ENCODE measurements at regions not wholly inside any gene's neighbourhood (a gene's known extent, or its start where the extent isn't known, plus 50 kb on each side); places are given as distances from the start of the nearest gene placed in this dataset.

GRCh38 chr17:5861854-5862253 is 208.3 kb upstream of the WSCD1 start:
- Mint-ChIP-seq H3K4me3 (no peak overlapping the region), H3K4me1 (ENCODE audit: low read depth) (no peaks in the 10 kb centered on the region), H3K27me3 (ENCODE audit: insufficient read depth) (peaks cover 7% of the 10 kb centered on the region), H3K9me3 (no peaks in the 10 kb centered on the region), H3K27ac (no peak overlapping the region), H3K36me3 (ENCODE audit: low read depth) (no peaks in the 10 kb centered on the region)
- intact Hi-C loops (cut with micrococcal nuclease): no loop called here
- DNase-seq (ENCODE audit: low spot score): no peak

- Mint-ChIP-seq H3K27ac (no peak overlapping the region), H3K4me3 (no peak overlapping the region)
Observed at GRCh38 chr17:5862395-5862794, 207.8 kb upstream of the WSCD1 start.

GRCh38 chr17:5864741-5865657 is 205.2 kb upstream of the WSCD1 start:
- no peaks in the 10 kb centered on the region for H3K4me1 Mint-ChIP-seq (ENCODE audit: low read depth)
- no peak overlapping the region for H3K4me3 Mint-ChIP-seq
- intact Hi-C loops (cut with micrococcal nuclease): no loop called here
- no peak for DNase-seq (ENCODE audit: low spot score)
- no peak overlapping the region for H3K27ac Mint-ChIP-seq
- H3K27me3 Mint-ChIP-seq (ENCODE audit: insufficient read depth): peaks cover 4% of the 10 kb centered on the region
- H3K9me3 Mint-ChIP-seq: no peaks in the 10 kb centered on the region
- H3K36me3 Mint-ChIP-seq (ENCODE audit: low read depth): no peaks in the 10 kb centered on the region

More at GRCh38 chr17:5862395-5862794, 207.8 kb upstream of the WSCD1 start:
- Mint-ChIP-seq H3K36me3 (ENCODE audit: low read depth) (no peaks in the 10 kb centered on the region), H3K4me1 (ENCODE audit: low read depth) (no peaks in the 10 kb centered on the region), H3K9me3 (no peaks in the 10 kb centered on the region), H3K27me3 (ENCODE audit: insufficient read depth) (peaks cover 8% of the 10 kb centered on the region)
- no peak for DNase-seq (ENCODE audit: low spot score)
- intact Hi-C loops (cut with micrococcal nuclease): no loop called here

- no peak overlapping the region for H3K4me3 Mint-ChIP-seq
Observed at GRCh38 chr17:5866978-5867377, 203.2 kb upstream of the WSCD1 start.

GRCh38 chr17:5869041-5869745 is 201.0 kb upstream of the WSCD1 start:
- no peak for DNase-seq (ENCODE audit: low spot score)
- intact Hi-C loops (cut with micrococcal nuclease): no loop called here
- H3K27me3 Mint-ChIP-seq (ENCODE audit: insufficient read depth): peaks cover 3% of the 10 kb centered on the region
- no peaks in the 10 kb centered on the region for H3K9me3 Mint-ChIP-seq
- no peaks in the 10 kb centered on the region for H3K4me1 Mint-ChIP-seq (ENCODE audit: low read depth)
- H3K36me3 Mint-ChIP-seq (ENCODE audit: low read depth): no peaks in the 10 kb centered on the region
- H3K4me3 Mint-ChIP-seq: no peak overlapping the region
- no peak overlapping the region for H3K27ac Mint-ChIP-seq

More at GRCh38 chr17:5866978-5867377, 203.2 kb upstream of the WSCD1 start:
- no peaks in the 10 kb centered on the region for H3K9me3 Mint-ChIP-seq
- H3K4me1 Mint-ChIP-seq (ENCODE audit: low read depth): no peaks in the 10 kb centered on the region
- DNase-seq (ENCODE audit: low spot score): no peak
- no peak overlapping the region for H3K27ac Mint-ChIP-seq
- intact Hi-C loops (cut with micrococcal nuclease): no loop called here
- no peaks in the 10 kb centered on the region for H3K36me3 Mint-ChIP-seq (ENCODE audit: low read depth)
- peaks cover 4% of the 10 kb centered on the region for H3K27me3 Mint-ChIP-seq (ENCODE audit: insufficient read depth)

- DNase-seq (ENCODE audit: low spot score): no peak
- Mint-ChIP-seq H3K27ac (no peak overlapping the region), H3K4me1 (ENCODE audit: low read depth) (no peaks in the 10 kb centered on the region), H3K36me3 (ENCODE audit: low read depth) (no peaks in the 10 kb centered on the region), H3K27me3 (ENCODE audit: insufficient read depth) (peaks cover 3% of the 10 kb centered on the region), H3K9me3 (no peaks in the 10 kb centered on the region), H3K4me3 (no peak overlapping the region)
- intact Hi-C loops (cut with micrococcal nuclease): no loop called here
Observed at GRCh38 chr17:5870231-5870953, 199.8 kb upstream of the WSCD1 start.

GRCh38 chr17:5871666-5872065 is 198.5 kb upstream of the WSCD1 start:
- intact Hi-C loops (cut with micrococcal nuclease): no loop called here
- Mint-ChIP-seq H3K4me3 (no peak overlapping the region), H3K27ac (no peak overlapping the region), H3K9me3 (no peaks in the 10 kb centered on the region), H3K36me3 (ENCODE audit: low read depth) (no peaks in the 10 kb centered on the region), H3K4me1 (ENCODE audit: low read depth) (no peaks in the 10 kb centered on the region), H3K27me3 (ENCODE audit: insufficient read depth) (peaks cover 3% of the 10 kb centered on the region)
- no peak for DNase-seq (ENCODE audit: low spot score)

- Mint-ChIP-seq H3K4me1 (ENCODE audit: low read depth) (no peaks in the 10 kb centered on the region), H3K4me3 (no peak overlapping the region), H3K27ac (no peak overlapping the region), H3K27me3 (ENCODE audit: insufficient read depth) (no peaks in the 10 kb centered on the region), H3K9me3 (no peaks in the 10 kb centered on the region), H3K36me3 (ENCODE audit: low read depth) (no peaks in the 10 kb centered on the region)
- no peak for DNase-seq (ENCODE audit: low spot score)
- intact Hi-C loops (cut with micrococcal nuclease): no loop called here
Observed at GRCh38 chr17:5872831-5873230, 197.3 kb upstream of the WSCD1 start.

- Mint-ChIP-seq H3K36me3 (ENCODE audit: low read depth) (no peaks in the 10 kb centered on the region), H3K27me3 (ENCODE audit: insufficient read depth) (peaks cover 3% of the 10 kb centered on the region), H3K4me1 (ENCODE audit: low read depth) (no peaks in the 10 kb centered on the region), H3K9me3 (no peaks in the 10 kb centered on the region), H3K27ac (no peak overlapping the region), H3K4me3 (no peak overlapping the region)
- intact Hi-C loops (cut with micrococcal nuclease): no loop called here
- DNase-seq (ENCODE audit: low spot score): no peak
Observed at GRCh38 chr17:5873781-5874180, 196.4 kb upstream of the WSCD1 start.

- Mint-ChIP-seq H3K4me3 (no peak overlapping the region), H3K36me3 (ENCODE audit: low read depth) (no peaks in the 10 kb centered on the region), H3K9me3 (no peaks in the 10 kb centered on the region), H3K4me1 (ENCODE audit: low read depth) (no peaks in the 10 kb centered on the region), H3K27me3 (ENCODE audit: insufficient read depth) (peaks cover 3% of the 10 kb centered on the region), H3K27ac (no peak overlapping the region)
- DNase-seq (ENCODE audit: low spot score): no peak
- intact Hi-C loops (cut with micrococcal nuclease): no loop called here
Observed at GRCh38 chr17:5874486-5874885, 195.7 kb upstream of the WSCD1 start.

- H3K27ac Mint-ChIP-seq: no peak overlapping the region
Observed at GRCh38 chr17:5877366-5877765, 192.8 kb upstream of the WSCD1 start.

GRCh38 chr17:5877948-5878347 is 192.2 kb upstream of the WSCD1 start:
- Mint-ChIP-seq H3K4me1 (ENCODE audit: low read depth) (no peaks in the 10 kb centered on the region), H3K9me3 (no peaks in the 10 kb centered on the region), H3K36me3 (ENCODE audit: low read depth) (no peaks in the 10 kb centered on the region), H3K27ac (no peak overlapping the region), H3K4me3 (no peak overlapping the region), H3K27me3 (ENCODE audit: insufficient read depth) (peaks cover 3% of the 10 kb centered on the region)
- no peak for DNase-seq (ENCODE audit: low spot score)
- intact Hi-C loops (cut with micrococcal nuclease): no loop called here

More at GRCh38 chr17:5877366-5877765, 192.8 kb upstream of the WSCD1 start:
- peaks cover 3% of the 10 kb centered on the region for H3K27me3 Mint-ChIP-seq (ENCODE audit: insufficient read depth)
- H3K9me3 Mint-ChIP-seq: no peaks in the 10 kb centered on the region
- no peaks in the 10 kb centered on the region for H3K36me3 Mint-ChIP-seq (ENCODE audit: low read depth)
- intact Hi-C loops (cut with micrococcal nuclease): no loop called here
- no peak overlapping the region for H3K4me3 Mint-ChIP-seq
- no peak for DNase-seq (ENCODE audit: low spot score)
- H3K4me1 Mint-ChIP-seq (ENCODE audit: low read depth): no peaks in the 10 kb centered on the region

- no peak for DNase-seq (ENCODE audit: low spot score)
- intact Hi-C loops (cut with micrococcal nuclease): no loop called here
- Mint-ChIP-seq H3K9me3 (no peaks in the 10 kb centered on the region), H3K27ac (no peak overlapping the region), H3K27me3 (ENCODE audit: insufficient read depth) (peaks cover 5% of the 10 kb centered on the region), H3K4me3 (no peak overlapping the region), H3K36me3 (ENCODE audit: low read depth) (no peaks in the 10 kb centered on the region), H3K4me1 (ENCODE audit: low read depth) (no peaks in the 10 kb centered on the region)
Observed at GRCh38 chr17:5881849-5882248, 188.3 kb upstream of the WSCD1 start.
